Activated naive CD4-positive, alpha-beta T cell treated with anti-CD3 and anti-CD28 coated beads, Interleukin-2, amount 50 U/mL, for 72 hours (primary cell): ENCODE measurements at regions not wholly inside any gene's neighbourhood (a gene's known extent, or its start where the extent isn't known, plus 50 kb on each side); places are given as distances from the start of the nearest gene placed in this dataset.
"Not testable (repeated sequence)": the region's sequence is repeated elsewhere in the genome, so short reads cannot be mapped to it uniquely, and the experiment has no call there.

Experiments
- ATAC-seq, 2 donors: fragments of 150-1000 bp; cut with Tn5 transposase; 2 replicates each; pipeline ENCODE4 v1.10.0; 2021; ENCODE audit warnings: mild to moderate bottlenecking in 2 of 2, moderate library complexity in 2 of 2
- DNase-seq, 2 donors: peaks; one replicate each; pipeline ENCODE4 v3.0.0; 2021 to 2022; ENCODE audit warnings: low spot score in 2 of 2
- H3K27ac Mint-ChIP-seq, 2 donors: one replicate each; pipeline ENCODE4 v1.8.0; 2022; ENCODE audit warnings: mild to moderate bottlenecking in 2 of 2, mixed read lengths in 2 of 2
- H3K36me3 Mint-ChIP-seq, 2 donors: one replicate each; pipeline ENCODE4 v1.8.0; 2022; ENCODE audit warnings: mixed read lengths in 2 of 2
- H3K9me3 Mint-ChIP-seq, 2 donors: one replicate each; pipeline ENCODE4 v1.8.0; 2022; ENCODE audit warnings: mixed read lengths in 2 of 2

DNA sequence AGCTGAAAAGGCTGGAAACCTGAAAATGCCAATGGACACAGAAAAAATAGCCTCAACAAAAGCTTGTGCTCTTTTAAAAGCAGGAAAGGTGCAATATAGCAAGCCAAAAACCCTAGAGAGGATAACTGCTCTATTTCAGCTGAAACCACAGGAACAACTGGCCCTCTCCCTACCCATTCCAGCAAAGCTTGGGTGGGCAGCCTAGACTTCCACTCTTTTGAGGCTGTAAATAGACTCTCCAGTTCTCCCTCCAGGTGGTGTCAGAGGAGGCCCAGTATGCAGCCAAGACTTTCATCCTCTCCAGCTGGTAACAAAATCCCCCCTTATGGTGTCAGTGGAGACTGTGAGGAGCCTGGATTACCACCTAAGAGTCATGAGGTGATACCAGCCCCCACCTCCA, 206.9 kb upstream of the PLD5 start:
- DNase-seq (no peak), ATAC-seq (no peak)
- H3K27ac Mint-ChIP-seq: no peak overlapping the region
- H3K9me3 Mint-ChIP-seq: peaks cover 0 to 5% of the 10 kb centered on the region in 2 donors
- no peaks in the 10 kb centered on the region for H3K36me3 Mint-ChIP-seq

DNA sequence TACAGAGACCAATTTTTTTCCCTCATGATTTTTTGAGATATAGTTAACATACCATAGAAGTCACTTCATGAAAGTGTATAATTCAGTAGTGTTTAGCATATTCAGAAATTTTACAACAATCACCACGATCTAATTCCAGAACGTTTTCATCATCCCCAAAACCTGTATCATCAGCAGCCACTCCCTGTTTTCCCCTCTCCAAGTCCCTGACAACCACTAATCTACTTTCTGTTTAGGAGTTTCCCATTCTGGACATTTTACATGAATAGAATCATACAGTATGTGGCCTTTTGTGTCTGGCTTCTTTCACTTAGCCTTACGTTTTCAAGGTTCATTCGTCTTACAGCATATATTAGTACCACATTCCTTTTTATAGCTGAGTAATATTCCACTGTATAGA, 204.2 kb upstream of the PLD5 start:
- H3K9me3 Mint-ChIP-seq: peaks cover 0 to 5% of the 10 kb centered on the region in 2 donors
- ATAC-seq (no peak), DNase-seq (no peak)
- no peak overlapping the region for H3K27ac Mint-ChIP-seq
- H3K36me3 Mint-ChIP-seq: peaks cover 0 to 4% of the 10 kb centered on the region in 2 donors

DNA sequence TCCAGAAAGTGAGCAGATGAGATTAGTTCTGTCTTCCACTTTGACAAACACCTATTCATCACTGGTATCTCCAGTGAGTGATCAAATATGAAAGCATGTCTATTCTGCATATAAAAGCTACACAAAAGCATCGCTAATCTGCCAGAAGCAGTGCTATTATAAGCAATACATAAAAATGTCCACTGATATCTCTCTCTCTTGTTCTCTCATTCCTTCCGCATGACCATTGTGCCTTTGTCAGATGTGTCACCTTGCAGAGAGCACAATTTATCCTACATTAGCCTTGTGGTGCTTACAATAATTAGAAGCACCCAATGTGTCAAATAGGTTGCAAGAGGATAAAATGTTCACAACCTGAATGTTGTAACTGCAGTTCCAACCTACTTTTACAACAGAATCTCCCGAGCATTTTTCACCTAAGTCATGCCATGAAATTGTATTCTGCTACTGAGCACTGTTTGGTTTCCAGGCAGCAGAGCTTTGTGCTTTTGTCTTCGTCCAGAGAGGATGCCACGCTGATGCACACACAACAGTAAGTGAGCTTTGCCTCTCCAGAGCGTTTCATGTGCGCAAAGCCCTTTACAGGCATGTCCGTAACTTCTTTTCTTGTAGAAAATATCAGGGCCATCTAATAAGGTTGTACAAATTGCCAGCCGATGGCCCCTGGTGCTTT, 198.7 kb upstream of the PLD5 start:
- Mint-ChIP-seq H3K27ac (no peak overlapping the region), H3K9me3 (peaks cover 5 to 9% of the 10 kb centered on the region in 2 donors), H3K36me3 (peaks cover 0 to 4% of the 10 kb centered on the region in 2 donors)
- ATAC-seq (no peak), DNase-seq (no peak)

DNA sequence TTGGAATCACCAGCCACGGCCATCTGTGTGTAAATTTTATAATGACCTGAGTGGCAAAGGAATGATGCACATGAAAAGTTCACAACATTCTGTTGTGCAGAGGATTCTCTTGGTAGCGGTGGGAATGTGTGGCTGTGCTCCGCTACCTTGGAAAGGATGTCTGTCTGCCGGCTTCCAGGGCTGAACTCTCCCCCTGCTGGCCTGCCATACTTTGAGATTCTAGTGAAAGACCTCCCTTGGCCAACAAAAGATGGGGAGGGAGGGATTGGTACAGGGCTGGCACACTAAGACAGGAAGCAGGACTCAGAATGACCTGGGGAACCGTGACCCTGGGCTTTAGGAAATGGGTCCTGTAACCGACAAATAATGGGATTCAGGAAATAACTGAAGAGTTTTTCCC, 194.5 kb upstream of the PLD5 start:
- ATAC-seq (no peak), DNase-seq (no peak)
- Mint-ChIP-seq H3K9me3 (peaks cover 9 to 10% of the 10 kb centered on the region in 2 donors), H3K36me3 (no peaks in the 10 kb centered on the region), H3K27ac (no peak overlapping the region)

DNA sequence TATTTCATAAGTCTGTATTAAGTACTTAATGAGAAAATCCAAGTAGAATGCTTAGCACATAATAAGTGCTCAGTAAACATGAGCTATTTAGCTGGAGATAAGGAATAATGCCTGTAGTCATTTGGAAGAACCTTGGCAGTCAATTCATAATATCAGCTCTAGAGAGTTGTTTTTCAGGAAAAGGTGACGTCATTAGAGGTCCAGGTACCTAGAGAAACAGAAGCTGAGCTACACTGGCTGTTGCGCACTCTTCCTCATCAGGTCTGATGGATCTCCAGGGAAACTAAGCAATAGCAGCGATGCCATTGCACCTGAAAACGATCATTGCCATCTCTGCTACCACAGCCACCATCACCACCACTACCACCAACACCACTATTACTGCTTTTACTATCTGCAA, 187.8 kb upstream of the PLD5 start:
- ATAC-seq (no peak), DNase-seq (no peak)
- Mint-ChIP-seq H3K36me3 (no peaks in the 10 kb centered on the region), H3K27ac (no peak overlapping the region), H3K9me3 (peaks cover 0 to 9% of the 10 kb centered on the region in 2 donors)

DNA sequence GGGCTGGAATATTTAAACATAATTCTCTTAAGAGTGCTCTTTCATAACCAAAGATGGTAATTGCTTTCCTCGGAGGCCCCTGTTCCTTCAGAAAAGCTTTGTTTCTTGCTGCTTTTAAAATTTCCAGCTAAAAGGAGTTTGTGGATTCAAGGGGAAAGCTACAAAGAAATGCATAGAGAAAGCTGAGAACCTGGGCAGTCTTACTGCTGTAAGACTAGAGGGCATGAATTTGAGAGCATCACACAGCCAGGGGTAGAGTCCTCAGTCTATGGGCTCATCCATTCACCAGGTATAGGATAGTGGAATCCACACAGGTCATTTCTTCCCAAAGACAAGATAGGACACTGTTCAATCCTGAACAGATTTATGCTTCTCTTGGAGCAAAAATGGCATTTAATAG, 186.3 kb upstream of the PLD5 start:
- H3K27ac Mint-ChIP-seq: no peak overlapping the region
- DNase-seq (no peak), ATAC-seq (no peak)
- peaks cover 0 to 9% of the 10 kb centered on the region in 2 donors for H3K9me3 Mint-ChIP-seq
- no peaks in the 10 kb centered on the region for H3K36me3 Mint-ChIP-seq

DNA sequence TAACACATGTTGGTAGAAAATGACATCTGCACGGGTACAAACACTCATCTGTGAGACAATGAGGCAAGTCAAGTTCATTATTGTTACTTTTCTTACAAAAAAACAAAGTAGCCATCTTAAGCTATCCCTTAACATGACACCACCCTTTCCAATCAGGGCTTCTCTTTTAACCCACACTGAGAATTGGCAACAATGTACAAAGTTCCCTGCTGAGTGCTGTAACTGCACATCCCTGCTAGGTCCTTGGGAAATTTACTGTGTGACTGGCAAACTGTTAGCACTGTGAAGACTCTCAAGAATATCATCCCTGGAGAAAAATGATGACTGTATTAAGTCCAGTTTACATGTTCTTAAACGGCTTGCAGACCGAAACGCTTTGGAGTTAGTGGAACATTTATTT, 185.8 kb upstream of the PLD5 start:
- H3K27ac Mint-ChIP-seq: no peak overlapping the region
- no peak for DNase-seq
- H3K9me3 Mint-ChIP-seq: peaks cover 0 to 9% of the 10 kb centered on the region in 2 donors

DNA sequence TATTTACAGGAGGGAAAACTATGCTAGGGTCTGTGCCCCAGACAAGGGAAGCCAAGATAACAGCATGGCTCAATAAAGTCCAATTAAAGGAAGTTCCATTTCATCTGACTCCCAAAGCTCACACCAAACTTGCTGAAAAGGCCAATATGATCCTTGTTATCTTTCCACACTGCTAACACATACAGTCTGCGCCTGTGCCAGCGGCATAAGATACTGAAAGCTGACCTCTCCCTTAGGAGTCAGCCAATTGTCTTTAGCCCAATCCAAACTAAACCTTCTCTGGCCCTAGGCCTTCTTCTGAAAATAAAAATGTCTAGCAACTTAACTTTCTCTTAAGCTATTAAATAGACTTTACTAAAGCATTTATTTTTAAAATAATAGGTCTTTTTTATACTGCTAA, 179.0 kb upstream of the PLD5 start:
- no peaks in the 10 kb centered on the region for H3K9me3 Mint-ChIP-seq
- ATAC-seq: no peak

More for the DNA sequence above, 185.8 kb upstream of the PLD5 start:
- no peak for ATAC-seq
- no peaks in the 10 kb centered on the region for H3K36me3 Mint-ChIP-seq

DNA sequence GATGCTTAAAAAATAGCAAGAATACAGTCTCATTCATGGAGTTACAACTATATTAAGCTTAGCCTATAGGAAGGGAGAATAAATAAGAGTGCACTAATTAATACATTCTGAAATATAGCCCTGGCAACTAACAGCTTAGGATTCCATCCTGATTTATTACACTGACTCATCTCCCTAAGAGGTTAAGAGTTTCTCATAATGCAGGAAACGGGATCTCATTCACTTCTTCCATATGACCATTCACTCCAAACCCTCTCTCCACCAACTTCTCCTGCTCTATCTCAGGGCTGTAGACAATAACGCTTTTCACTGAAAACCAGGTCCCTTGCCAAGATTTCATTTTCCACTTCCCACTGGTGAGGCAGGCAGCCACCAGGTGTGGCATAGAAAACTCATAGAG, 168.5 kb upstream of the PLD5 start:
- Mint-ChIP-seq H3K36me3 (no peaks in the 10 kb centered on the region), H3K27ac (no peak overlapping the region), H3K9me3 (peaks cover 0 to 6% of the 10 kb centered on the region in 2 donors)
- ATAC-seq (no peak), DNase-seq (no peak)

More for the DNA sequence above, 179.0 kb upstream of the PLD5 start:
- H3K36me3 Mint-ChIP-seq: no peaks in the 10 kb centered on the region
- no peak for DNase-seq
- H3K27ac Mint-ChIP-seq: no peak overlapping the region

DNA sequence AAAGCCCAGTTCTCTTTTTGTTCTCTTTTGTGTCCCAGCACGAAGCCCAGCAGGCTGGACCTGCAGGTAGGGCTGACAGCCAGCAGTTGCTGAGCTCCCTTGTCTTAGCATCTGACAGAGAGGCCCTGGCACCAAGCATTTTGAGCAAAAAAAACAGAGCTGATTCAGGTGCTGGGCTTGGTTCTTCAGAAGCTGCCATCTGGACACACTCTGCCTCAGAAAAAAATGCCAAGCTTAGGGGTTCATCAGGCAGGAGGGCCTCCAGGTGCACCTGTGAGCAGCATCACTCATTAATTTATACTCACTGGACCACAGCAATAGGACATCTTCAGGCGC, 167.1 kb upstream of the PLD5 start:
- Mint-ChIP-seq H3K9me3 (peaks cover 0 to 6% of the 10 kb centered on the region in 2 donors), H3K27ac (no peak overlapping the region), H3K36me3 (no peaks in the 10 kb centered on the region)
- ATAC-seq (no peak), DNase-seq (no peak)

DNA sequence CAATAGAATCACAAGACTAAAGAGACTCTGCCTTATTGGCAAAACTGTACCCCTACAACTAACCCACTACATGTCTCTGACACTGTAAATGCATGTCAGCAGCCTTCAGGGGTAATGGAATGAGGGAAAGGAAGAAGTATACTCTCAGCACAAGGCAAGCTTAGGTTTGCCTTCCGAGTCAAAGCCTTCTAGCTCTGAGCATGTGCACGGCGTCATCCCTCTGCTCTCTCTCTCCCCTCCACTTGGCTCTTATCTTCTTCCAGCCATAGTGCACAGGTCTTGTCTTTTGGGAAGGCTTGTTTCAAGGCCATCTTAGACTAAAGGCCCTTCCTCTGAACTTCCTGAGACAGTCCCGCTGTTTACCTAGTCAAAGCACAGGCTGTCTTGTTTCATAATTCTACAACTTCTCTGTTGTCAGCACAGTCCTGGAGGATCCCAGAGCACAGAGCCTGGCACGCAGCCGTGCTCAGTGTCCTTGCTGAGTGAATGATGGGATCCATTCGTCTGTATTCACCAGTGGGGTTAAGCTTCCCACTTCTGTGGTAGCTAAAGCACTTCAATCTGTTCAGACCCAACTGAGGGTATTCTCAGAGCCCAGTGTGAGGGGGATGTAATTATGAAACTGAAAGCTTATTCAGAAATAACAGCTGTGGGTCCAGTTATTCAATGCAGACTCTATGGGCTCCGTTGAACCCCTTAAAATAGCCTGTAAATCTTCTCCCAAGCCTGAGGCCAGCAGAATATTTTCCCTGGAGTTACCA, 166.5 kb upstream of the PLD5 start:
- peaks cover 0 to 4% of the 10 kb centered on the region in 2 donors for H3K9me3 Mint-ChIP-seq
- ATAC-seq: no peak
- no peak for DNase-seq
- no peaks in the 10 kb centered on the region for H3K36me3 Mint-ChIP-seq
- H3K27ac Mint-ChIP-seq: no peak overlapping the region

DNA sequence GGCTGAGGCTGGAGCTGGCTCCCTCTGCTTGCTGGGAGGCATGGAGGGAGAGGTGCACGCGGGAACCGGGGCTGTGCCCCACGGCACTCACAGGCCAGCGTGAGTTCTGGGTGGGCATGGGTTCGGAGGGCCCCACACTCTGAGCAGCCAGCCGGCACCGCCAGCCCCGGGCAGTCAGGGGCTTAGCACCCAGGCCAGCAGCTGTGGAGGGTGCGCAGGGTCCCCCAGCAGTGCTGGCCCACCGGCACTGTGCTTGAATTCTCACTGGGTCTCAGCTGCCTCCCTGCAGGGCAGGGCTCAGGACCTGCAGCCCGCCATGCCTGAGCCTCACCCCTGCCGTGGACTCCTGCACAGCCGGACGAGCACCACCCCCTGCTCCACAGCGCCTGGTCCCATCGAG, 164.9 kb upstream of the PLD5 start:
- Mint-ChIP-seq H3K9me3 (peaks cover 0 to 11% of the 10 kb centered on the region in 2 donors), H3K27ac (no peak overlapping the region), H3K36me3 (no peaks in the 10 kb centered on the region)
- no peak for DNase-seq
- no peak for ATAC-seq

DNA sequence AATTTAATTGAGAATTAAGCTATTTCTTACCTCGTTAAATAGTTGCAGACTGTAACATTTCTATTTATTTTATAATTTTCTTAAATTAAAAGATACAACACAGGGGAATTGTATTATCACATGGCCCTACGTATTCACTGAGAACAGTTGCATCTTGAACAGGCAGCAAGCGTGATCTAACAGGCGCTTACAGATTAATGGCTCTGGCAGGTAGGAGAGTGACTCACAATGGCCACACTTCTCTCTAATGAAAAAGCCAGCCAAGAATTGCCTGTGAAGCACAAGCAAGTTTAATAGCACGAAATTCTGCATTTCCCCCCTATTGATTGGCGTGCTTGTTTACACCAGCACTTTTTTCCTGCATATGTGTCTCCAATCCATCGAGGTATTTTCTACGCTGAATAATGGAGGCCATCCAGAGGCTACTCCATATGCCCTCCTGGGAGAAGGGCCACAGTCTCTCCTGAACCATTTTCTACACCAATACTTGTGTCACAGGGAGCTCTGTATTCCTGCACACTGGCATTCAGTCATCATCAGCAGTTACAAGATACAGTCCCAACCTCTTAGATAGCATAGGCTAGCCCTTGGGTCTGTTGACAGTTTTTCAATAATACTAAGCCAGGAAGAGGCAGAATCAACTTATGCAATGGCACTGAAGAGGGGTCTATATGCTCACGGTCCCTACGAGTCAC, 150.6 kb upstream of the PLD5 start:
- ATAC-seq (no peak), DNase-seq (no peak)
- Mint-ChIP-seq H3K27ac (no peak overlapping the region), H3K9me3 (peaks cover 6 to 7% of the 10 kb centered on the region in 2 donors), H3K36me3 (no peaks in the 10 kb centered on the region)

DNA sequence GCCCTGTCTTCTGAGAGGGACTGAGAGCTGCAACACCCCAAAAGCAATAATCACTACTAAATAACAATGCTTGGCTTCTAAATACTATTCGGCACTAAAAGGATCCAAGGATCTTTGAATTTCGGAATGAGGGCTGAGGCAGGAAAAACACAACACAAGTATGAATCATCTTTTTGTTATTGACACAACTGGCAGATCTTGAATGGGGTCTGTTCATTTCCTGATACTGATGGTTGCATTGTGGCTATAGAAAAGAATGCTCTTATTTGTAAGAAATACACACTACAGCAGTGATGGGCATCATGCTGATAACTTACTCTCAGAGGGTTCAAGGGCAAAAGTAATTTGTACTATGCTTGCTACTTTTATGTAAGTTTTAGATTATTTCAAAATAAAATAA, 149.2 kb upstream of the PLD5 start:
- peaks cover 6 to 7% of the 10 kb centered on the region in 2 donors for H3K9me3 Mint-ChIP-seq
- no peak for ATAC-seq
- no peaks in the 10 kb centered on the region for H3K36me3 Mint-ChIP-seq
- DNase-seq: no peak
- H3K27ac Mint-ChIP-seq: no peak overlapping the region

DNA sequence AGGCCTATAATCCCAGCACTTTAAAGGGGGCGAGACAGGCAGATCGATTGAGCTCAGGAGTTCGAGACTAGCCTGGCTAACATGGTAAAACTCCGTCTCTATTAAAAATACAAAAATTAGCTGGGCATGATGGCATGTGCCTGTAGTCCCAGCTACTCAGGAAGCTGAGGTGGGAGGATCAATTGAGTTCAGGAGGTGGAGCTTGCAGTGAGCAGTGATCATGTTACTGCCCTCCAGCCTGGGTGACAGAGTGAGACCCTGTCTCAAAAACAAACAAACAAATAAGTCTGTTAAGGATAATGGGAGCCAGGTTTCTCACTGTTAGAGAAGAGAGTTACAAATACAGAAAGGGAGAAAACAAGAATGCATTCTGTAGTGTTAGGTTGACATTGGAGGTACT, 148.7 kb upstream of the PLD5 start:
- H3K36me3 Mint-ChIP-seq, H3K9me3 Mint-ChIP-seq, DNase-seq, H3K27ac Mint-ChIP-seq, ATAC-seq: not testable (repeated sequence)

DNA sequence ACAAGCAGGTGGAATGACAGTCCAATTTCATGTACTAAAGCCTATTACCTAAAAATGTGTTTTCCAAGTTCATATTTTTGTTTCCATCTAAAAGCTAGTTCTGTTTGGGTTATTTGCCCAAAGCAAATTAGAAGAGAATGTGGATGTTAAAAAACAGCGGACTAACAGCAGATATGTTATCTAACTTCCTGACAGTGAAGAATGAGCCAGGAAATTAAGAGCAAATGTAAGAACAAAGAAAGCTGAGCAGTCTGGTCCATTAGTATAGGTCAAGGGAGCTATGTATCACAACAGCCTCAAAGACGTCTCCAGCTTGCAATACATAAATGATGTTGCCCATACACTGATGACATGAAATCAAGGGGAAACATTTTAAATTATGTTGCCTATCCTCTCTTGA, 145.5 kb upstream of the PLD5 start:
- H3K36me3 Mint-ChIP-seq: no peaks in the 10 kb centered on the region

DNA sequence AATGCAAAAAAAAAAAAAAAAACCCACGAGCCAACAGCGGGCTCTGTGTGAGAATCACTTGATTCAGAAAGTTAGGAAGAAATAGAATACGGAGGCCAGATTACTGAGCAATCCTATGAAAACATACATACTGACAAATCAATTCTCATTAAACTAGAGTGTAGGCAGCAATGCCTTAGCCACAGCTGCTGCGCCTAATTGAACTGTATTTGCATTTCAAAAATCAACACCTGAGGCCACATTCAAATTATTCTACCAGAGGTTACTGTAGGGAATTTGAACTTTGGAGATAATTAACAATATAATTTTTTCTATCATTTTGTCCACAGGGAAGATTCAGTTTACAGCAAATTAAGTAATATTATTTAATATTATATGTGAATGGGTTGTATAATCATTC, 138.4 kb upstream of the PLD5 start:
- Mint-ChIP-seq H3K36me3 (no peaks in the 10 kb centered on the region), H3K9me3 (peaks cover 0 to 8% of the 10 kb centered on the region in 2 donors), H3K27ac (no peak overlapping the region)
- DNase-seq: no peak
- no peak for ATAC-seq

More for the DNA sequence above, 145.5 kb upstream of the PLD5 start:
- DNase-seq: no peak
- Mint-ChIP-seq H3K27ac (no peak overlapping the region), H3K9me3 (peaks cover 3 to 6% of the 10 kb centered on the region in 2 donors)
- ATAC-seq: no peak
